ENCODE measurements at regions not wholly inside any gene's neighbourhood (a gene's known extent, or its start where the extent isn't known, plus 50 kb on each side); places are given as distances from the start of the nearest gene placed in this dataset.

- 9% methylated on average over 1 of the region's 1 CpG for WGBS (ENCODE audit: low lambda C conversion rate)
- Histone ChIP-seq H3K27me3 (ENCODE audit: control insufficient read depth in 1 of 2, insufficient read depth in 2 of 2, low read length in 2 of 2) (no peaks in the 10 kb centered on the region), H3K4me2 (ENCODE audit: low read depth, low read length) (no peak overlapping the region), H3K27ac (ENCODE audit: extremely low read length, insufficient read depth, low read length) (no peak overlapping the region), H2AFZ (ENCODE audit: low read length) (no peak overlapping the region), H3K9me3 (ENCODE audit: low read length) (no peaks in the 10 kb centered on the region), H3K36me3 (replicated peaks in 1 of 2; ENCODE audit: control insufficient read depth in 1 of 2, insufficient read depth in 2 of 2, low read length in 2 of 2) (no peaks in the 10 kb centered on the region), H3K4me1 (ENCODE audit: insufficient read depth, low read length) (no peaks in the 10 kb centered on the region), H4K20me1 (ENCODE audit: insufficient read depth, low read length) (no peaks in the 10 kb centered on the region), H3K4me3 (replicated peaks in 1 of 3; ENCODE audit: insufficient read depth in 1 of 3, low read depth in 2 of 3, low read length in 3 of 3) (no peak overlapping the region), H3K9ac (ENCODE audit: insufficient read depth, low read depth, low read length) (no peak overlapping the region), H3K79me2 (ENCODE audit: insufficient read depth, low read length) (no peaks in the 10 kb centered on the region)
- peak; percentile 69 to 85 for TF ChIP-seq MAFK (conservative IDR thresholded peaks at IDR 0.05 in 1 of 2, IDR thresholded peaks at IDR 0.05 in 1 of 2; ENCODE audit: low read length in 2 of 2)
- TF ChIP-seq ZNF605 (CRISPR knock-in tag; IDR thresholded peaks at IDR 0.05): no peak
- no peak for TF ChIP-seq HOXA9 (CRISPR knock-in tag; IDR thresholded peaks at IDR 0.05; ENCODE audit: borderline replicate concordance)
- no peak for TF ChIP-seq U2AF1 (optimal IDR thresholded peaks at IDR 0.05; ENCODE audit: low read depth, low read length)
- TF ChIP-seq EP300 (IDR thresholded peaks at IDR 0.05; ENCODE audit: low read depth in 2 of 2, low read length in 2 of 2): no peak
- no peak for TF ChIP-seq EP300 (CRISPR knock-in tag; IDR thresholded peaks at IDR 0.05; ENCODE audit: borderline replicate concordance)
- no peak for TF ChIP-seq ZNF543 (CRISPR knock-in tag; IDR thresholded peaks at IDR 0.05)
- no peak for TF ChIP-seq AKAP8 (CRISPR knock-in tag; IDR thresholded peaks at IDR 0.05)
- TF ChIP-seq, protein P1, sequence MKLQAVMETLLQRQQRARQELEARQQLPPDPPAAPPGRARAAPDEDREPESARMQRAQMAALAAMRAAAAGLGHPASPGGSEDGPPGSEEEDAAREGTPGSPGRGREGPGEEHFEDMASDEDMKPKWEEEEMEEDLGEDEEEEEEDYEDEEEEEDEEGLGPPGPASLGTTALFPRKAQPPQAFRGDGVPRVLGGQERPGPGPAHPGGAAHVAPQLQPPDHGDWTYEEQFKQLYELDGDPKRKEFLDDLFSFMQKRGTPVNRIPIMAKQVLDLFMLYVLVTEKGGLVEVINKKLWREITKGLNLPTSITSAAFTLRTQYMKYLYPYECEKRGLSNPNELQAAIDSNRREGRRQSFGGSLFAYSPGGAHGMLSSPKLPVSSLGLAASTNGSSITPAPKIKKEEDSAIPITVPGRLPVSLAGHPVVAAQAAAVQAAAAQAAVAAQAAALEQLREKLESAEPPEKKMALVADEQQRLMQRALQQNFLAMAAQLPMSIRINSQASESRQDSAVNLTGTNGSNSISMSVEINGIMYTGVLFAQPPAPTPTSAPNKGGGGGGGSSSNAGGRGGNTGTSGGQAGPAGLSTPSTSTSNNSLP (IDR thresholded peaks at IDR 0.05; ENCODE audit: low read depth, low read length): no peak
- peak; percentile 77 for TF ChIP-seq MAFF (IDR thresholded peaks at IDR 0.05; ENCODE audit: low read depth, low read length)
- no peak for TF ChIP-seq BRD4 (CRISPR knock-in tag; IDR thresholded peaks at IDR 0.05)
- TF ChIP-seq ZNF747 (CRISPR knock-in tag; IDR thresholded peaks at IDR 0.05; ENCODE audit: borderline replicate concordance): no peak
- no peak for TF ChIP-seq MNT (IDR thresholded peaks at IDR 0.05)
- TF ChIP-seq AGO1 (IDR thresholded peaks at IDR 0.05; ENCODE audit: low read depth, low read length, poor library complexity, severe bottlenecking): no peak
- TF ChIP-seq, protein P2, sequence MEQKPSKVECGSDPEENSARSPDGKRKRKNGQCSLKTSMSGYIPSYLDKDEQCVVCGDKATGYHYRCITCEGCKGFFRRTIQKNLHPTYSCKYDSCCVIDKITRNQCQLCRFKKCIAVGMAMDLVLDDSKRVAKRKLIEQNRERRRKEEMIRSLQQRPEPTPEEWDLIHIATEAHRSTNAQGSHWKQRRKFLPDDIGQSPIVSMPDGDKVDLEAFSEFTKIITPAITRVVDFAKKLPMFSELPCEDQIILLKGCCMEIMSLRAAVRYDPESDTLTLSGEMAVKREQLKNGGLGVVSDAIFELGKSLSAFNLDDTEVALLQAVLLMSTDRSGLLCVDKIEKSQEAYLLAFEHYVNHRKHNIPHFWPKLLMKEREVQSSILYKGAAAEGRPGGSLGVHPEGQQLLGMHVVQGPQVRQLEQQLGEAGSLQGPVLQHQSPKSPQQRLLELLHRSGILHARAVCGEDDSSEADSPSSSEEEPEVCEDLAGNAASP (CRISPR knock-in tag; IDR thresholded peaks at IDR 0.05; ENCODE audit: borderline replicate concordance): no peak
- DNase-seq (ENCODE audit: low spot score) (no peak), FAIRE-seq (no peak), ATAC-seq (no peak)
- ChIA-PET CTCF (ENCODE audit: low intra/inter-chr PET ratio, low total read pairs) (no interaction called here), POLR2A (no interaction called here)
- intact Hi-C loops (cut with micrococcal nuclease; ENCODE audit: unreplicated experiment) (no loop called here), in situ Hi-C loops (cut with HindIII; ENCODE audit: extremely low pct_ligation_motif_present, low pct_unique_long_range_greater_than_20kb) (no loop called here)
- no TSS peak for BruUV-seq (replicated peaks)
These were observed 74.4 kb upstream of the BTBD3 start for GRCh38 chr20:11843289-11843688.
